Pancreas (tissue), 10 donors: ENCODE measurements at regions not wholly inside any gene's neighbourhood (a gene's known extent, or its start where the extent isn't known, plus 50 kb on each side); places are given as distances from the start of the nearest gene placed in this dataset.

Experiments
- ATAC-seq, 4 donors: fragments of 200-7000 bp; cut with Tn5 transposase; one replicate each; pipeline versions ENCODE4 v1.8.0 to v1.9.1; 2020; ENCODE audit warnings: mild to moderate bottlenecking in 4 of 4, moderate library complexity in 4 of 4
- DNase-seq, 6 donors: peaks; one replicate each; pipeline ENCODE4 v3.0.0-alpha.2; 2020
- FAIRE-seq: peaks from 2 replicates; lab custom pipeline; 2012; peaks lifted over from hg19 to GRCh38; lab: Jason Lieb, UNC
- H3K27ac ChIP-seq, 4 donors: fragments of 200-600 bp; sonication (generic); 1 replicate in 3 of 4; 2 replicates in 1 of 4; pipeline versions ENCODE4 v1.5.0 to v1.8.0; 2020
- H3K27me3 ChIP-seq, 4 donors: fragments of 200-600 bp; one replicate each; pipeline ENCODE4 v1.8.0; 2021
- H3K36me3 ChIP-seq, 3 donors: fragments of 200-600 bp; sonication (generic) in 1 of 3; one replicate each; pipeline versions ENCODE4 v1.5.0 to v1.8.0; 2020 to 2021
- H3K4me1 ChIP-seq, 3 donors: fragments of 200-600 bp; one replicate each; pipeline ENCODE4 v1.8.0; 2021
- H3K4me3 ChIP-seq, 4 donors: fragments of 200-600 bp; sonication (generic) in 2 of 4; one replicate each; pipeline versions ENCODE4 v1.5.0 to v1.8.0; 2020 to 2021
- H3K9me3 ChIP-seq, 4 donors: fragments of 200-600 bp; one replicate each; pipeline ENCODE4 v1.8.0; 2021
- WGBS, 2 donors: extraction: QIAGEN DNeasy Blood & Tissue Kit; methylation state at CpG; one replicate each; pipeline ENCODE4 v1.1.7; 2013; 5-methylcytosine and 5-hydroxymethylcytosine counted together
- intact Hi-C, 3 donors: fragments of 100-400 bp; cut with DNase I; formaldehyde crosslinking; loops; one replicate each; pipeline versions ENCODE4 v1.11.1 to v1.14.2; 2022
- TF ChIP-seq, protein P1 (sequence below), 4 donors: fragments of 200-600 bp; sonication (generic) in 3 of 4; IDR thresholded peaks; one replicate each; pipeline versions ENCODE4 v1.5.0 to v1.8.0; 2021; ENCODE audit warnings: antibody characterized with exemption in 4 of 4
- donor health status: healthy with polysubstance abuse.
- donor health status: DM: no; HTN: no; CAD: no; lungs with moderate emphysema.
- donor health status: DM: no; HTN: no; CAD: no.
- donor health status: control.
- donor health status: control.
- donor health status: Bipolar disorder and iron deficiency.
- donor health status: DM: yes; HTN: yes; CAD: no.
- donor health status: DM: no; HTN: no; CAD: no.
- donor health status: DM: no; HTN: no; CAD: no.
- donor health status: DM: yes; HTN: yes; CAD: no.

DNA sequence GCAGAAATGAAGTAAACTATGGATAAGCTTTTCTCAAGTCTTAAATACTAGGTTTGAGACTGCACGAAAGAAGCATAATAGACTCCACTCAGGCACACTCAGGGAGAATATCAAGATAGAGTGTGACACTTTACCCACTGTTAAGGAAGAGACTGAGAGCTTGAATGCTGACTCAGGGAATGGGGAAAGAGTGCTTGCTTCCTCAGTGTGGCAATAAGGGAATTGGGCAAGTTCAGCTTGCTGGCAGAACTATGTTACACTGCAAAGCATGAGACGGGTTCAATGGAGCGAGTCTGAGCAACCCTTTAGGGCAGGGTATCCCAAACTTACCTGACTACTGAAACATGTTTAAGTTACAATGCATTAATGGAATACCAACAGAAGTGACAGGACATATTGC lies 237.7 kb upstream of the MEF2C start:
- no peaks in the 10 kb centered on the region for H3K36me3 ChIP-seq
- H3K4me3 ChIP-seq, result no peak overlapping the region
- WGBS, 2 donors, result 87 to 97% methylated on average over 3 of the region's 3 CpGs
- TF ChIP-seq, protein P1, sequence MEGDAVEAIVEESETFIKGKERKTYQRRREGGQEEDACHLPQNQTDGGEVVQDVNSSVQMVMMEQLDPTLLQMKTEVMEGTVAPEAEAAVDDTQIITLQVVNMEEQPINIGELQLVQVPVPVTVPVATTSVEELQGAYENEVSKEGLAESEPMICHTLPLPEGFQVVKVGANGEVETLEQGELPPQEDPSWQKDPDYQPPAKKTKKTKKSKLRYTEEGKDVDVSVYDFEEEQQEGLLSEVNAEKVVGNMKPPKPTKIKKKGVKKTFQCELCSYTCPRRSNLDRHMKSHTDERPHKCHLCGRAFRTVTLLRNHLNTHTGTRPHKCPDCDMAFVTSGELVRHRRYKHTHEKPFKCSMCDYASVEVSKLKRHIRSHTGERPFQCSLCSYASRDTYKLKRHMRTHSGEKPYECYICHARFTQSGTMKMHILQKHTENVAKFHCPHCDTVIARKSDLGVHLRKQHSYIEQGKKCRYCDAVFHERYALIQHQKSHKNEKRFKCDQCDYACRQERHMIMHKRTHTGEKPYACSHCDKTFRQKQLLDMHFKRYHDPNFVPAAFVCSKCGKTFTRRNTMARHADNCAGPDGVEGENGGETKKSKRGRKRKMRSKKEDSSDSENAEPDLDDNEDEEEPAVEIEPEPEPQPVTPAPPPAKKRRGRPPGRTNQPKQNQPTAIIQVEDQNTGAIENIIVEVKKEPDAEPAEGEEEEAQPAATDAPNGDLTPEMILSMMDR (IDR thresholded peaks at IDR 0.05), result no peak
- no peak for FAIRE-seq
- no peak overlapping the region for H3K27ac ChIP-seq
- ATAC-seq, result peak in 2 of 4 donors; percentile 67 to 70
- H3K27me3 ChIP-seq, result no peaks in the 10 kb centered on the region
- H3K9me3 ChIP-seq, result no peaks in the 10 kb centered on the region
- intact Hi-C loops, result no loop called here
- peak in 2 of 6 donors; percentile 2 to 22 for DNase-seq
- H3K4me1 ChIP-seq, result no peaks in the 10 kb centered on the region

DNA sequence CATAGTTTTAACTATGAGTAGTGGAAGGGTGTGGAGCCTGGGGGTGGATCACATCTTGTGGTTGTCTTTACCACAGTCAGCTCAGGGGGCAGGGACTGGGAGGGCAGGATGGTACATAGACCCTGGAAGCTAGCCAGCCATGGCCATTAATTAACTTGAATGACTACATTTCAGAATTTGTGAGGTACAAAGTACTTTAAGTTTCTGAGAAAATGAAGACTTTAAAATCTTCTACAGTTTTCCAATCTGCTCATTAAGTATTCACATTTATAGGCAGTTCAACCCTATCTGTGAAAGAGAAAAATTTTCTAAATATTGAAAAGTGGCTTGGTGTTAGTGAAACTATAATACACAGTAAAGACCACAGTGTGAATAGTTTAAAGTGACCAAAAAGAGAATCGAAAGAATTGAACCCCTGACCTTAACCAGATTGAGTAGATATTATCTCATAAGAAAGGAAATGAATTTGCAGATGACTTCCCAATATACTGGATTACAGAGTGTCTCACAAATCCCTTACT lies 234.2 kb upstream of the MEF2C start:
- Histone ChIP-seq H3K9me3 (no peaks in the 10 kb centered on the region), H3K27ac (no peak overlapping the region), H3K4me1 (no peaks in the 10 kb centered on the region), H3K36me3 (no peaks in the 10 kb centered on the region), H3K27me3 (no peaks in the 10 kb centered on the region), H3K4me3 (no peak overlapping the region)
- TF ChIP-seq, protein P1 (IDR thresholded peaks at IDR 0.05), result no peak
- DNase-seq (no peak), ATAC-seq (no peak), FAIRE-seq (no peak)
- intact Hi-C loops, result no loop called here
- WGBS, 2 donors, result 39 to 67% methylated on average over 1 of the region's 1 CpG

DNA sequence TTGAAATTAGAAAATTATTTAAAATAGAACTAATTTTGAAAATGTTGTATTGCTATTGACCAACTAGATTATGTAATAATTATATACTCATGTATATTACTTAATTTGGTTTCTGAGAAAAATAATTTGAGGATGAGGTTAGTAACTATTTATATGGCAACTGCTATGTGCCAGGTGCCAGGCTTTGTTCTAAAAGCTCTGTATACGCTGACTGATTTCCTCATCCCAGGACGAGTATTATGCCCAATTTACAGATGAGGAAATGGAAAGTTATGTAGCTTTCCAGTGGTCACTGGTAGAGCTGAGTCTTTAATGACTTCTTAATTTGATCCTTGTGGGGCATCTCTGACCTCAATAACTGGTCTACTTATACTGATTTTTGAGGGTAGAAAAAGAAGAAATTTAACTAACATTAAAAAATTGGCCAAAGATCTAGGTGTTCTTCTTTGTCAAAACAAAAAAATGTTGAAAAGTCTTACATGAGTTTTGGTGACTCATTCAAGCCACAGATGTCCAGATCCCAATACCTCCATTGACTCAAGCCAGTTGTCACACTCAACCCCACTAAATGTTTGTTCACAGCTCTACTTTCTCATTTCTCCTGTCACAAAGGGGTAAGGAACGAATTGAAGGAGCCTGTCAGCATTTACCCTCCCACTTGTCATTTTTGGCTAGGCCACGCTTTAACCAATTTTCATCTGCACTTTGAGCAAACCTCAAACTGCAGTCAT lies 228.1 kb upstream of the MEF2C start:
- TF ChIP-seq, protein P1 (IDR thresholded peaks at IDR 0.05), result no peak
- no peak overlapping the region for H3K4me3 ChIP-seq
- intact Hi-C loops, result no loop called here
- WGBS, 2 donors, result 72 to 79% methylated on average over 4 of the region's 4 CpGs
- H3K4me1 ChIP-seq, result peaks cover 0 to 3% (median 0%) of the 10 kb centered on the region in 3 donors
- ATAC-seq (no peak), FAIRE-seq (no peak), DNase-seq (no peak)
- no peaks in the 10 kb centered on the region for H3K27me3 ChIP-seq
- no peaks in the 10 kb centered on the region for H3K9me3 ChIP-seq
- no peaks in the 10 kb centered on the region for H3K36me3 ChIP-seq
- H3K27ac ChIP-seq, result no peak overlapping the region

DNA sequence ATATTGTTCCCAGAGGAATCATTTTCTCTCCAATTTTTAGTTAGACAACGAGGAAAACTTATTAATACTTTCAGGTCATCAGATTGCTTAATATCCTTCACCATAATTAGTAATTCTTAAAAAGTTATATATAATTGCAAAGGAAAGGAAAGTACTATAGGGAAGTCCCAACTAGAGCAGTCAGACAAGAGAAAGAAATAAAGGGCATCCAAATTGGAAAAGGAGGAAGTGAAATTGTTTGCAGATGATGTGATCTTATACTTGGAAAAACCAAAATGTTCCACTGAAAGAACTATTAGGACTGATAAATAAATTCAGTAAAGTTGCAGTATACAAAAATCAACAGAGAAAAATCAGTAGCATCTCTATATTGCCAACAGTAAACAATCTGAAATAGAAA lies 223.5 kb upstream of the MEF2C start:
- ATAC-seq, result no peak
- no peaks in the 10 kb centered on the region for H3K9me3 ChIP-seq
- FAIRE-seq, result no peak
- H3K4me3 ChIP-seq, result no peak overlapping the region
- no peak for DNase-seq
- H3K27ac ChIP-seq, result no peak overlapping the region
- peaks cover 0 to 3% (median 0%) of the 10 kb centered on the region in 3 donors for H3K4me1 ChIP-seq
- H3K27me3 ChIP-seq, result no peaks in the 10 kb centered on the region
- H3K36me3 ChIP-seq, result no peaks in the 10 kb centered on the region
- TF ChIP-seq, protein P1 (IDR thresholded peaks at IDR 0.05), result no peak
- intact Hi-C loops, result no loop called here
- WGBS, 2 donors, result 59 to 62% methylated on average over 1 of the region's 1 CpG

DNA sequence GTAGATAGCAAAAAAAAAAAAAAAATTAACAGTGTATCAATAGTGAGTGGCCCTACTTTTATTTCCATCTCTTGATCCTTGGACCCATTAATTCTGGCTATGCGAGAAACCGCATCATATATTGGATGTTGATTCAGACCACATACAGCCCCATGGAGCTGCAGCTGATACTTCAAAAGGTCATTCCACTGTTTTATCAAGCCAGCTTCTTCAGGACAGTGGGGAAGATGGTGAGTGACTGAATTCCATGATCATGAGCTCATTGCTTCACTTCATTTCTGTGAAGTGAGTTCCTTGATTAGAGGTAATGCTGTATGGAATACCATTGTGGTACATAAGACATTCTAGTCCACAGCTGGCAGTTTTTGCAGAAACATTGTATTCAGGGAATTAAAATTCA lies 222.9 kb upstream of the MEF2C start:
- DNase-seq, result no peak
- intact Hi-C loops, result no loop called here
- H3K27ac ChIP-seq, result no peak overlapping the region
- TF ChIP-seq, protein P1 (IDR thresholded peaks at IDR 0.05), result no peak
- no peak for ATAC-seq
- 98% methylated on average over 2 of the region's 2 CpGs for WGBS, 2 donors
- no peaks in the 10 kb centered on the region for H3K27me3 ChIP-seq
- no peaks in the 10 kb centered on the region for H3K36me3 ChIP-seq
- H3K9me3 ChIP-seq, result no peaks in the 10 kb centered on the region
- H3K4me1 ChIP-seq, result peaks cover 0 to 3% (median 0%) of the 10 kb centered on the region in 3 donors
- H3K4me3 ChIP-seq, result no peak overlapping the region
- no peak for FAIRE-seq
